Mesothelial cell of epicardium (in vitro differentiated cells): ENCODE measurements at regions not wholly inside any gene's neighbourhood (a gene's known extent, or its start where the extent isn't known, plus 50 kb on each side); places are given as distances from the start of the nearest gene placed in this dataset.

Experiments used
- DNase-seq, 2 experiments: peaks; one replicate each; pipeline ENCODE4 v3.0.0; 2021; ENCODE audit warnings: low spot score in 2 of 2; ENCODE audit not compliant: unreplicated experiment in 2 of 2
- H3K27ac Mint-ChIP-seq: 2 replicates; pipeline ENCODE4 v1.8.0; 2021; ENCODE audit warnings: mixed read lengths
- H3K27me3 Mint-ChIP-seq: 2 replicates; pipeline ENCODE4 v1.8.0; 2021; ENCODE audit warnings: low read depth, mixed read lengths
- H3K36me3 Mint-ChIP-seq: 2 replicates; pipeline ENCODE4 v1.8.0; 2021; ENCODE audit warnings: mixed read lengths
- H3K4me1 Mint-ChIP-seq: 2 replicates; pipeline ENCODE4 v1.8.0; 2021; ENCODE audit warnings: mixed read lengths
- H3K4me3 Mint-ChIP-seq: 2 replicates; pipeline ENCODE4 v1.8.0; 2021; ENCODE audit warnings: mild to moderate bottlenecking, moderate library complexity, mixed read lengths
- H3K9me3 Mint-ChIP-seq: 2 replicates; pipeline ENCODE4 v1.8.0; 2021; ENCODE audit warnings: mixed read lengths
- TF ChIP-seq, protein P1 (sequence below): fragments of 200-600 bp; sonication (generic); IDR thresholded peaks from one replicate; pipeline ENCODE4 v1.5.0; 2021; ENCODE audit warnings: antibody characterized with exemption; ENCODE audit not compliant: unreplicated experiment

DNA sequence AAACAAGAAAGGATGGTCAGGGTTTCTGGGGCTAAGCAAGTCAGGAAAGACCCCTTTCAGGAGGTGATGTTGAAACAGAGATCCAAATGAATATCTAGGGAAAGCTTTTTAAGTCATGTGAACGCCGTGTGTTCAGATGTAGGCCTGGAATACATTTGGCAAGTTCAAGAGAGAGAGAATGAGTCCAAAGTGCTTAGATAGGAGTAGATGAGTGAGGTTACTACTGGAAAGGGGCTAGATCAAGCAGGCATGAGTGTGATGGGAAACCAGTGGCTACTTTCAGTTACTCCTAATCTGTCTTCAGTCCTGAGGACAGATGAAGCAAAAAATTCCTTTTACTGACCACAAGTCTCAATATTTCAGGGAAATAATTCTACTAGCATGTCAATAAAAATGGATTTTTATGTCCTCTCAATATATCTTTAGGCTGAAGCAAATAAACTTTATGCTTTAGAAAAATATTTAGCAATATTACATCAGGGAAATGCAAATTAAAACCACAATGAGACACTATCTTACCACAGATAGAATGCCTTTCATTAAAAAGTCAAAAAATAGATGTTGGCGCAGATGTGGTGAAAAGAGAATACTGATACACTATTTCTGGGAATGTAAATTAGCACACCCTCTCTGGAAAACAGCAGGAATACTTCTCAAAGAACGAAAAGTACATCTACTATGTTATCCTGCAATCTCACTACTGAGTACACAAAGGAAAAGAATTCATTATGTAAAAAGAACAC is 1085.0 kb upstream of the TENM4 start:
- TF ChIP-seq, protein P1, sequence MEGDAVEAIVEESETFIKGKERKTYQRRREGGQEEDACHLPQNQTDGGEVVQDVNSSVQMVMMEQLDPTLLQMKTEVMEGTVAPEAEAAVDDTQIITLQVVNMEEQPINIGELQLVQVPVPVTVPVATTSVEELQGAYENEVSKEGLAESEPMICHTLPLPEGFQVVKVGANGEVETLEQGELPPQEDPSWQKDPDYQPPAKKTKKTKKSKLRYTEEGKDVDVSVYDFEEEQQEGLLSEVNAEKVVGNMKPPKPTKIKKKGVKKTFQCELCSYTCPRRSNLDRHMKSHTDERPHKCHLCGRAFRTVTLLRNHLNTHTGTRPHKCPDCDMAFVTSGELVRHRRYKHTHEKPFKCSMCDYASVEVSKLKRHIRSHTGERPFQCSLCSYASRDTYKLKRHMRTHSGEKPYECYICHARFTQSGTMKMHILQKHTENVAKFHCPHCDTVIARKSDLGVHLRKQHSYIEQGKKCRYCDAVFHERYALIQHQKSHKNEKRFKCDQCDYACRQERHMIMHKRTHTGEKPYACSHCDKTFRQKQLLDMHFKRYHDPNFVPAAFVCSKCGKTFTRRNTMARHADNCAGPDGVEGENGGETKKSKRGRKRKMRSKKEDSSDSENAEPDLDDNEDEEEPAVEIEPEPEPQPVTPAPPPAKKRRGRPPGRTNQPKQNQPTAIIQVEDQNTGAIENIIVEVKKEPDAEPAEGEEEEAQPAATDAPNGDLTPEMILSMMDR, result no peak
- H3K36me3 Mint-ChIP-seq, result no peaks in the 10 kb centered on the region
- DNase-seq, result no peak

DNA sequence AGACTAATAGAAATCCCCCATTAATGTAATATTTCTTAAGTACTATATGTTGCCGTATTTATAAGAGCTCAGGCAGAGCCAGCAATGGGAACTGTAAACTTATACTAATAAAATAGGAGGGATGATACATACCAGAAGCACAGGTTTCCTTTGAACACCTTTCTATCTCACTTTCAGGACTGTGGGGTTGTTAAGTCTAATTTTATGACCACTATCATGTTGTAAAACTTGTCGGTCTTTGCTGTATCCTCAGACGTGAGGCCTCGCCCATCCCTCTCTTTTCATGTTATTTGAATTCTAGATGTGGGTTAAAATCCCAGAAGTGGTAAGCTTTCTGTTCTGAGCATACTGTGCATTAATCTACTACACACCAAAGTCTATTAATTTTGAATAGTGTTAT is 1083.5 kb upstream of the TENM4 start:
- Mint-ChIP-seq H3K27me3 (no peaks in the 10 kb centered on the region), H3K4me1 (peaks cover 2% of the 10 kb centered on the region), H3K9me3 (no peaks in the 10 kb centered on the region), H3K27ac (no peak overlapping the region), H3K36me3 (no peaks in the 10 kb centered on the region), H3K4me3 (no peak overlapping the region)
- TF ChIP-seq, protein P1, result no peak
- DNase-seq, result no peak

More for the DNA sequence above, 1085.0 kb upstream of the TENM4 start:
- H3K27me3 Mint-ChIP-seq, result no peaks in the 10 kb centered on the region
- peaks cover 6% of the 10 kb centered on the region for H3K4me1 Mint-ChIP-seq
- H3K4me3 Mint-ChIP-seq, result no peak overlapping the region
- no peak overlapping the region for H3K27ac Mint-ChIP-seq
- H3K9me3 Mint-ChIP-seq, result no peaks in the 10 kb centered on the region

DNA sequence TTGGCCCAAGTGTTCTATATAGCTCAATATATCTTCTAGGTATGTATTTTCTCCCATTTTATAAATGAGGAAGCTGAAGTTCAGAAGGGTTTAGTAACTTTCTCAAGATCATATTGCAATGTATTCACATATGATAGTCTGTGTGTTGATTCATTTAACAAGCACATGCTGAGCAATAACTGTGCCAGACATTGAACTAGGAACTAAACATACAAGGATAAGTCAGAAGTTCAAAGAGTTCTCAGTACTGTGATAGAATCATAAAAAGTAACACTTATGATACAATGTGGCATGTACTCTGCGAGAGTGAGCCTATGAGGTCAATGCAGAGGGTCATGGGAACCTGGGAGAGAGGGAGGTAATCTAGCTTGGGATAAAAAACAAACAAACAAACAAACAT is 1082.2 kb upstream of the TENM4 start:
- H3K27ac Mint-ChIP-seq, result no peak overlapping the region
- no peak for DNase-seq
- H3K27me3 Mint-ChIP-seq, result no peaks in the 10 kb centered on the region
- TF ChIP-seq, protein P1, result no peak
- no peaks in the 10 kb centered on the region for H3K4me1 Mint-ChIP-seq
- H3K9me3 Mint-ChIP-seq, result peaks cover 3% of the 10 kb centered on the region
- no peaks in the 10 kb centered on the region for H3K36me3 Mint-ChIP-seq
- no peak overlapping the region for H3K4me3 Mint-ChIP-seq

DNA sequence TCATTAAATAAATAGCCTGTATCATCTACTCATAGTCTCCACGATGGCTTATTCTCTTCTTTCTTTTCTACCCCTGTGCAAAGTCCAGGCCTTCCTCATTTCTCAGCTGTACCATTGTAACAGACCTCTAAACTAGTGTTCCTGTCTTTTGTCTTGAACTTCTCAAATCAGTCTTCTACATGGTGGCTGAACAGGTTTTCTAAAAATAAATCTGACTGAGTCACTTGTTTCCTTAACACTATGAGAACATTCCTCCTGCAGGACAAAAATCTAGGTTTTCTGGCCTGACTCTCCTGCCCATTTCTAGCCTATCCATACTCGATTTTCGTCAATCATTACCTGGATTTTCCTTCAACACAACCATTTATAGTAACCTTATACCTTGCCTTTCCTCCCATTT is 1080.8 kb upstream of the TENM4 start:
- Mint-ChIP-seq H3K27me3 (peaks cover 4% of the 10 kb centered on the region), H3K9me3 (peaks cover 8% of the 10 kb centered on the region), H3K4me1 (no peaks in the 10 kb centered on the region), H3K36me3 (no peaks in the 10 kb centered on the region), H3K4me3 (no peak overlapping the region), H3K27ac (no peak overlapping the region)
- TF ChIP-seq, protein P1, result no peak
- DNase-seq, result no peak

DNA sequence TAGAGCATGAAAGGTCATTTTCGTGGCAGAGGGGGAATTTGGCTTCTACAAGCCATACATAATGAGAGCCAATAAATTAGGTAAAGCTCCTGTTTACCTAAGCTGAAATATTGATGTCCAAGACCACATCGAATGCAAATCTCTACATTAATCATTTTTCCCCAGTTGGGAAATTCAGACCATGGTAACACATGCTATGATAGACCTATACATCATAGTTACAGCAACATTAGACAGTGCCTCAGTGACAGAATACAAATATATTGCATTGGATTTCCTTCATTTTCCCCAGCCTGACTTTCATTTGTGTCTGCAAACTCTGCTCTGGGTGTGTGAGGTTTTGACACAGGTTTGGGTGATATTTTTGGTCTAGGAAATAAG is 1079.7 kb upstream of the TENM4 start:
- TF ChIP-seq, protein P1, result no peak
- Mint-ChIP-seq H3K4me1 (no peaks in the 10 kb centered on the region), H3K4me3 (no peak overlapping the region), H3K36me3 (no peaks in the 10 kb centered on the region), H3K9me3 (peaks cover 8% of the 10 kb centered on the region), H3K27ac (no peak overlapping the region), H3K27me3 (peaks cover 4% of the 10 kb centered on the region)
- DNase-seq, result no peak
